Esophagus squamous epithelium (tissue), 5 donors: ENCODE measurements at regions not wholly inside any gene's neighbourhood (a gene's known extent, or its start where the extent isn't known, plus 50 kb on each side); places are given as distances from the start of the nearest gene placed in this dataset.

Experiments used
- DNase-seq: peaks from one replicate; lab custom pipeline; 2025; lab: John Stamatoyannopoulos, UW
- H3K27ac ChIP-seq, 4 donors: fragments of 200-600 bp; sonication (generic); one replicate each; pipeline ENCODE4 v1.5.1; 2016 to 2019; ENCODE audit warnings: mild to moderate bottlenecking in 1 of 4
- H3K27me3 ChIP-seq, 4 donors: fragments of 200-600 bp; sonication (generic); 1 replicate in 3 of 4; 2 replicates in 1 of 4; pipeline versions ENCODE4 v1.5.1 to v1.6.0; 2017 to 2021; ENCODE audit warnings: antibody characterized with exemption in 1 of 4
- H3K36me3 ChIP-seq, 3 donors: fragments of 200-600 bp; sonication (generic); one replicate each; pipeline ENCODE4 v1.5.1; 2016 to 2019
- H3K4me1 ChIP-seq, 3 donors: fragments of 200-600 bp; sonication (generic); one replicate each; pipeline ENCODE4 v1.5.1; 2017 to 2019
- H3K4me3 ChIP-seq, 4 donors: fragments of 200-600 bp; sonication (generic); 1 replicate in 3 of 4; 2 replicates in 1 of 4; pipeline ENCODE4 v1.5.1; 2016 to 2019; ENCODE audit warnings: mild to moderate bottlenecking in 2 of 4, moderate library complexity in 1 of 4
- H3K9me3 ChIP-seq, 3 donors: fragments of 200-600 bp; sonication (generic); one replicate each; pipeline ENCODE4 v1.5.1; 2016 to 2019
- POLR2A ChIP-seq, 4 donors: fragments of 450-650 bp; IDR thresholded peaks; one replicate each; pipeline ENCODE4 v1.6.1; 2017; ENCODE audit warnings: antibody characterized with exemption in 4 of 4, mild to moderate bottlenecking in 4 of 4, moderate library complexity in 3 of 4
- WGBS, 2 donors: methylation state at CpG; one replicate each; pipeline ENCODE4 v1.1.5; 2018; 5-methylcytosine and 5-hydroxymethylcytosine counted together
- intact Hi-C: fragments of 100-400 bp; cut with DNase I; formaldehyde crosslinking; loops from one replicate; pipeline ENCODE4 v1.15.0; 2022
- TF ChIP-seq, protein P1 (sequence below), 6 experiments: fragments of 450-650 bp in 4 of 6; fragments of 200-600 bp in 2 of 6; sonication (generic) in 2 of 6; IDR thresholded peaks; one replicate each; pipeline ENCODE4 v1.5.1; 2016 to 2019; ENCODE audit warnings: antibody characterized with exemption in 6 of 6, mild to moderate bottlenecking in 4 of 6, moderate library complexity in 4 of 6
- donor health status: DM: yes; HTN: yes; CAD: no.

DNA sequence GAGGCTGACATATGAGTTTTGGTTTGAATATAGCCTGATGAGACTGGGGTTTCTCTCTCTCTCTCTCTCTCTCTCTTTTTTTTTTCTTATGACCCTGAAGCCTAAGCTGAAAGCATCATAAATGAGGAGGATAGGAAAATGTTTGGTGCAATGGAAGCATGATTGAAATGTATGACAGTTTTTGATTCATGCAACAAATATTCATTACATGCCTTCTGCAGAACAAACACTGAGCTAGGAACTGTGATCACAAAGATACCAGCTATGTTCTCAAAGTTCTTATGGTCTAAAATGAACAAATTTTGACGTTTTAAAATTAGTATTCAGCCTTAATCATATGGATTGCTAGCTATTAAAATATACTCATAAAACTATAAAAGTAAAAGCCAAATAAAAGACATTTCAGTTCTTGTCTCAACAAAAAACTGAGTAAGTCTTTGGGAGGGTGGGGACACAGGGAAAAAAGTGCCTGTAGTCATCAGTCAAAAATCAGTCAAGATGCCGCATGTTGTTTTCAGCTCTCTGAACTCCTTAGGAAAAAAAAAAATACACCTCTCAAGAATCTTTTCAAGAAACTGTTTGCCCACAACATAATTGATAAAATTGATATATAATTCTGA lies 57.2 kb downstream of the NKX6-1 start:
- no peaks in the 10 kb centered on the region for H3K36me3 ChIP-seq
- WGBS, 2 donors = 36 to 53% methylated on average over 2 of the region's 2 CpGs
- H3K9me3 ChIP-seq = no peaks in the 10 kb centered on the region
- no peaks in the 10 kb centered on the region for H3K4me1 ChIP-seq
- no peaks in the 10 kb centered on the region for H3K27me3 ChIP-seq
- TF ChIP-seq, protein P1, sequence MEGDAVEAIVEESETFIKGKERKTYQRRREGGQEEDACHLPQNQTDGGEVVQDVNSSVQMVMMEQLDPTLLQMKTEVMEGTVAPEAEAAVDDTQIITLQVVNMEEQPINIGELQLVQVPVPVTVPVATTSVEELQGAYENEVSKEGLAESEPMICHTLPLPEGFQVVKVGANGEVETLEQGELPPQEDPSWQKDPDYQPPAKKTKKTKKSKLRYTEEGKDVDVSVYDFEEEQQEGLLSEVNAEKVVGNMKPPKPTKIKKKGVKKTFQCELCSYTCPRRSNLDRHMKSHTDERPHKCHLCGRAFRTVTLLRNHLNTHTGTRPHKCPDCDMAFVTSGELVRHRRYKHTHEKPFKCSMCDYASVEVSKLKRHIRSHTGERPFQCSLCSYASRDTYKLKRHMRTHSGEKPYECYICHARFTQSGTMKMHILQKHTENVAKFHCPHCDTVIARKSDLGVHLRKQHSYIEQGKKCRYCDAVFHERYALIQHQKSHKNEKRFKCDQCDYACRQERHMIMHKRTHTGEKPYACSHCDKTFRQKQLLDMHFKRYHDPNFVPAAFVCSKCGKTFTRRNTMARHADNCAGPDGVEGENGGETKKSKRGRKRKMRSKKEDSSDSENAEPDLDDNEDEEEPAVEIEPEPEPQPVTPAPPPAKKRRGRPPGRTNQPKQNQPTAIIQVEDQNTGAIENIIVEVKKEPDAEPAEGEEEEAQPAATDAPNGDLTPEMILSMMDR (IDR thresholded peaks at IDR 0.05) = no peak
- TF ChIP-seq POLR2A (IDR thresholded peaks at IDR 0.05) = no peak
- no peak for DNase-seq
- intact Hi-C loops = no loop called here
- no peak overlapping the region for H3K4me3 ChIP-seq
- no peak overlapping the region for H3K27ac ChIP-seq

DNA sequence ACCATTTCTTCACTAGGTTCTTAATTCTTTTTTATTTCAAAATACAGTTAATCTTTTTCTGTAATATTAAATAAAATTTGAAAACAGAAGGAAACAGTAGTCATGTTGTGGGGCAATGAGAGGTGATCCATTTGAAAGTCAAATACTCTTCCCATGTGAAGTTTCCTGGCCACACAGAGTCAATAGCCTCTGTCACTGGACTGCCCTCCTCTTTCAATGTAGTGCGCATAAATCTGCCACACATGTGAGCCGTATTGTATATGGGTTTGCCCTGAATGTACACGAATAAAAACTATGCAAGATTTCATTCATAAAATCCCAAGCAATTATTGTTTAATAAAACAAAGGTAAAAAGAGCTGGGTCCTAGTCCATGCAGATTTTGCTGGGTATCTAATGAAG lies 59.1 kb downstream of the NKX6-1 start:
- WGBS, 2 donors = 82 to 90% methylated on average over 3 of the region's 3 CpGs
- intact Hi-C loops = no loop called here
- H3K27me3 ChIP-seq = no peaks in the 10 kb centered on the region
- H3K4me3 ChIP-seq = no peak overlapping the region
- H3K4me1 ChIP-seq = no peaks in the 10 kb centered on the region
- no peak for DNase-seq
- TF ChIP-seq POLR2A (IDR thresholded peaks at IDR 0.05) = no peak
- TF ChIP-seq, protein P1 (IDR thresholded peaks at IDR 0.05) = no peak
- no peaks in the 10 kb centered on the region for H3K9me3 ChIP-seq
- H3K36me3 ChIP-seq = no peaks in the 10 kb centered on the region
- H3K27ac ChIP-seq = no peak overlapping the region

DNA sequence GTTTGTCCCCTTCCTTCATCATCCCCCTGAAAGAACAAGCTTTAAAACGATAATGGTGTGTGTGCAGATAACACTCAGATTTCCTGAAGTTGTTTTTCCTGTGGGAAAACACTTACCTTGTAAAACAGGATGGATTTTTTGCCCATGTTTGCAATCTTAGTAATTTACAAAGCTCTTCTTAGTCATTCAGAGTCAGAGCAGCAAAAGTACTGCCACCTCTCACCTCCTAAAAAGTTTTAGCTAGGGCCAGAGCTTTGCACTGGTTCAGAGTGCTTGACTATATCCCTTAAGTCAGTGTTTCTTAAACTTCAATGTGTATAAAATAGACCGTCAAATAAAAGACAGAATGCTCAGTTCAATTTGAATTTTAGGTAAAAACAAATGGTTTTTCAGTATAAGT lies 62.3 kb downstream of the NKX6-1 start:
- Histone ChIP-seq H3K9me3 (no peaks in the 10 kb centered on the region), H3K27ac (no peak overlapping the region), H3K4me1 (no peaks in the 10 kb centered on the region), H3K4me3 (no peak overlapping the region), H3K36me3 (no peaks in the 10 kb centered on the region), H3K27me3 (no peaks in the 10 kb centered on the region)
- intact Hi-C loops = no loop called here
- WGBS, 2 donors = 55 to 60% methylated on average over 2 of the region's 2 CpGs
- no peak for DNase-seq
- TF ChIP-seq, protein P1 (IDR thresholded peaks at IDR 0.05) = no peak
- TF ChIP-seq POLR2A (IDR thresholded peaks at IDR 0.05) = no peak

DNA sequence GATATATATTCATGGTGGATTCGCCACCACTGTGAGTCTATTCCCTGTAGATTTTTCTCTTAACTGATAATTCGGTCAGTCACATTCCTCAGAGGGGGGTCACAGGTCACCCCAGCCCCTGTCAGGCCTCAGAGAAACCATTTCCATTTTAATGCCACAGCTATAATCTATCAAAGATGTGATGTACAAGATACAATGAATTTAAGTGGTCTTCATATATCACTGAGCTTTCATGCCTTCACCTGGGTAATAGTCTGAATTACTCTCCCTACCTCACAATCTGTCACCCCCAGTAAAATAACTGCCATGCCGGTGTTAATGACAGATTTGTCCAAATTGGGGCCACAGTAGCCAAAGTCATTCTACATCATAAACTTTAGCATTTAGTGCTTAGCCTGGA lies 64.7 kb downstream of the NKX6-1 start:
- Histone ChIP-seq H3K4me1 (no peaks in the 10 kb centered on the region), H3K36me3 (no peaks in the 10 kb centered on the region), H3K9me3 (no peaks in the 10 kb centered on the region), H3K27ac (no peak overlapping the region), H3K4me3 (no peak overlapping the region), H3K27me3 (no peaks in the 10 kb centered on the region)
- 61 to 71% methylated on average over 3 of the region's 3 CpGs for WGBS, 2 donors
- intact Hi-C loops = no loop called here
- DNase-seq = no peak
- no peak for TF ChIP-seq POLR2A (IDR thresholded peaks at IDR 0.05)
- TF ChIP-seq, protein P1 (IDR thresholded peaks at IDR 0.05) = no peak

DNA sequence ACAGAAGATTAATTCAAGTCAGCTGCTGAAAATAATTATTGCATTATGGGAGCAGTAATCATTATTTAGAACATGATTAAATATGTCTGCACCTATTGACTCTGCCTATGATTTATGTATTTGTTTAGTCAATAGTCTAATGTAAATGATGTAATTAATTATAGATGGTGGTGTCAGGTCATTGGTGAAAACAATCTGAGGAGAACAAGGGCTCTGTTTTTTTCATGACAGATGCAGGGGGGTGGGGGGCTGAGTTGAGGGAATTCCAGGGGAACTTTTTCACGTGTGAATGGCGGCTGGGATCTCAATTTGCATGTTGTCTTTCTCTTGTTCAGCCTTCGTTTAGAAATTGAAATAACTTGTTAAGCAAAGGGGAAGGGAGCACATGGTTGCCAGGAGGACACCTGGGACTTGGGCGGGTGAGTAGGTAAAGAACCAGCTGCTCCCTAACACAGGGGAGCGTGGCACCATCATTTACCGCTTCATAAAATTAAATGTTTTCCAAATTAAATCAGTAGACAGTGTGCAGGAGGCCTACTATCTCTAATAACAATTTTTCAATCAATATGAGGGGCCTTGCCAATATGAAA lies 65.4 kb downstream of the NKX6-1 start:
- Histone ChIP-seq H3K4me3 (no peak overlapping the region), H3K36me3 (no peaks in the 10 kb centered on the region), H3K9me3 (no peaks in the 10 kb centered on the region), H3K4me1 (no peaks in the 10 kb centered on the region), H3K27me3 (no peaks in the 10 kb centered on the region), H3K27ac (no peak overlapping the region)
- no peak for DNase-seq
- WGBS, 2 donors = 62 to 72% methylated on average over 6 of the region's 6 CpGs
- TF ChIP-seq, protein P1 (IDR thresholded peaks at IDR 0.05) = no peak
- TF ChIP-seq POLR2A (IDR thresholded peaks at IDR 0.05) = no peak
- intact Hi-C loops = no loop called here
